ENCODE measurements at regions not wholly inside any gene's neighbourhood (a gene's known extent, or its start where the extent isn't known, plus 50 kb on each side); places are given as distances from the start of the nearest gene placed in this dataset.
A peak's percentile ranks its signal among the peaks of the same experiment; 100 is the strongest.

GRCh38 chr2:204049635-204050034, 113.1 kb downstream of the ICOS start:
- DNase-seq, result no peak

GRCh38 chr2:204050681-204051080, 114.1 kb downstream of the ICOS start:
- no peak for DNase-seq

GRCh38 chr2:204051476-204051875, 114.9 kb downstream of the ICOS start:
- DNase-seq, result no peak

- no peak for DNase-seq
Observed at GRCh38 chr2:204051984-204052556, 115.5 kb downstream of the ICOS start.

- DNase-seq, result no peak
Observed at GRCh38 chr2:204059016-204059415, 122.5 kb downstream of the ICOS start.

- DNase-seq, result no peak
Observed at GRCh38 chr2:204060841-204061240, 124.3 kb downstream of the ICOS start.

GRCh38 chr2:204061241-204061640, 124.7 kb downstream of the ICOS start:
- no peak for DNase-seq

GRCh38 chr2:204064119-204064518, 127.6 kb downstream of the ICOS start:
- DNase-seq, result no peak

- DNase-seq, result no peak
Observed at GRCh38 chr2:204065566-204065965, 129.0 kb downstream of the ICOS start.

- DNase-seq, result no peak
Observed at GRCh38 chr2:204066051-204066450, 129.5 kb downstream of the ICOS start.

GRCh38 chr2:204069804-204070203, 133.2 kb downstream of the ICOS start:
- DNase-seq, result no peak

- DNase-seq, result peak in 3 of 14 donors; percentile 0 to 3 (median 2)
Observed at GRCh38 chr2:204072443-204073324, 136.1 kb downstream of the ICOS start.

GRCh38 chr2:204074456-204074855, 137.9 kb downstream of the ICOS start:
- DNase-seq, result no peak

- DNase-seq, result no peak
Observed at GRCh38 chr2:204078003-204078698, 141.6 kb downstream of the ICOS start.

GRCh38 chr2:204081487-204082425, 145.2 kb downstream of the ICOS start:
- DNase-seq, result no peak

- DNase-seq, result no peak
Observed at GRCh38 chr2:204086167-204086566, 149.6 kb downstream of the ICOS start.

- DNase-seq, result no peak
Observed at GRCh38 chr2:204089105-204089504, 152.5 kb downstream of the ICOS start.

GRCh38 chr2:204089574-204089973, 153.0 kb downstream of the ICOS start:
- DNase-seq, result no peak

GRCh38 chr2:204090021-204090420, 153.5 kb downstream of the ICOS start:
- DNase-seq, result no peak

GRCh38 chr2:204104811-204105210, 168.2 kb downstream of the ICOS start:
- no peak for DNase-seq

- DNase-seq, result peak in 5 of 14 donors; percentile 4 to 18 (median 12)
Observed at GRCh38 chr2:204108330-204108751, 171.8 kb downstream of the ICOS start.

GRCh38 chr2:204108781-204109295, 172.3 kb downstream of the ICOS start:
- DNase-seq, result no peak

Data from C1 segment of cervical spinal cord (tissue), 14 donors.